Mesenchymal stem cell (in vitro differentiated cells and primary cell): ENCODE measurements at regions not wholly inside any gene's neighbourhood (a gene's known extent, or its start where the extent isn't known, plus 50 kb on each side); places are given as distances from the start of the nearest gene placed in this dataset.
A peak's percentile ranks its signal among the peaks of the same experiment; 100 is the strongest.

ENCODE experiments used
- DNase-seq: peaks from one replicate; pipeline ENCODE4 v3.0.0-alpha.2; 2013
- H2AFZ ChIP-seq: one replicate; pipeline ENCODE4 v1.6.1; 2013; ENCODE audit warnings: low read depth, mild to moderate bottlenecking, control low read depth, inconsistent platforms, low read length, moderate library complexity
- H2AK5ac ChIP-seq: 2 replicates; pipeline ENCODE4 v1.6.1; 2013; ENCODE audit warnings: low read length, moderate library complexity, mild to moderate bottlenecking, inconsistent platforms; ENCODE audit not compliant: severe bottlenecking
- H2BK120ac ChIP-seq: one replicate; pipeline ENCODE4 v1.6.1; 2013; ENCODE audit warnings: low read depth, mild to moderate bottlenecking, inconsistent platforms, low read length, moderate library complexity
- H2BK12ac ChIP-seq, 2 experiments: one replicate each; pipeline ENCODE4 v1.6.1; 2013; ENCODE audit warnings: inconsistent platforms in 2 of 2, low read length in 2 of 2, mild to moderate bottlenecking in 2 of 2, moderate library complexity in 2 of 2, control low read depth in 1 of 2
- H2BK15ac ChIP-seq: one replicate; pipeline ENCODE4 v1.6.1; 2013; ENCODE audit warnings: mild to moderate bottlenecking, low read depth, inconsistent platforms; ENCODE audit not compliant: poor library complexity, severe bottlenecking
- H2BK5ac ChIP-seq: 2 replicates; pipeline ENCODE4 v1.6.1; 2013; ENCODE audit warnings: low read depth, mild to moderate bottlenecking, low read length, control low read depth, inconsistent platforms; ENCODE audit not compliant: poor library complexity, severe bottlenecking
- H3K14ac ChIP-seq, 2 experiments: one replicate each; pipeline ENCODE4 v1.6.1; 2013; ENCODE audit warnings: inconsistent platforms in 2 of 2, low read length in 2 of 2, control low read depth in 1 of 2, mild to moderate bottlenecking in 1 of 2, moderate library complexity in 1 of 2
- H3K18ac ChIP-seq, 2 experiments: one replicate each; pipeline ENCODE4 v1.6.1; 2013; ENCODE audit warnings: inconsistent platforms in 2 of 2, low read length in 2 of 2, control low read depth in 1 of 2, low read depth in 1 of 2, mild to moderate bottlenecking in 1 of 2
- H3K23ac ChIP-seq, 2 experiments: one replicate each; pipeline ENCODE4 v1.6.1; 2013; ENCODE audit warnings: inconsistent platforms in 2 of 2, low read length in 2 of 2, mild to moderate bottlenecking in 2 of 2, moderate library complexity in 2 of 2, control low read depth in 1 of 2
- H3K27ac ChIP-seq: 2 replicates; pipeline ENCODE4 v1.5.1; 2013; ENCODE audit warnings: mild to moderate bottlenecking, moderate library complexity, low read length, control low read depth, inconsistent platforms; ENCODE audit not compliant: poor library complexity, severe bottlenecking
- H3K27me3 ChIP-seq, 2 experiments: 2 replicates each; pipeline versions ENCODE4 v1.6.1 to v1.7.0; 2013; ENCODE audit warnings: low read length in 2 of 2, mild to moderate bottlenecking in 2 of 2, moderate library complexity in 2 of 2, control low read depth in 1 of 2, inconsistent platforms in 1 of 2; ENCODE audit not compliant: control insufficient read depth in 1 of 2, insufficient read depth in 1 of 2
- H3K36me3 ChIP-seq, 2 experiments: 2 replicates each; pipeline versions ENCODE4 v1.6.1 to v1.7.0; 2013; ENCODE audit warnings: low read length in 2 of 2, control low read depth in 1 of 2, inconsistent platforms in 1 of 2, low read depth in 1 of 2, mild to moderate bottlenecking in 1 of 2; ENCODE audit not compliant: insufficient read depth in 2 of 2, control insufficient read depth in 1 of 2
- H3K4ac ChIP-seq, 2 experiments: one replicate each; pipeline ENCODE4 v1.6.1; 2013; ENCODE audit warnings: inconsistent platforms in 2 of 2, low read length in 2 of 2, mild to moderate bottlenecking in 2 of 2, moderate library complexity in 2 of 2, control low read depth in 1 of 2, low read depth in 1 of 2
- H3K4me1 ChIP-seq: 2 replicates; pipeline ENCODE4 v1.6.1; 2013; ENCODE audit warnings: low read depth, low read length, control low read depth; ENCODE audit not compliant: control insufficient read depth, insufficient read depth
- H3K4me2 ChIP-seq: 2 replicates; pipeline ENCODE4 v1.6.1; 2013; ENCODE audit warnings: low read length, mild to moderate bottlenecking, inconsistent platforms; ENCODE audit not compliant: poor library complexity, severe bottlenecking
- H3K4me3 ChIP-seq, 2 experiments: 2 replicates each; pipeline versions ENCODE4 v1.5.1 to v1.7.0; 2013; ENCODE audit warnings: low read length in 2 of 2, mild to moderate bottlenecking in 2 of 2, control low read depth in 1 of 2, low read depth in 1 of 2; ENCODE audit not compliant: insufficient read depth in 1 of 2
- H3K79me1 ChIP-seq: replicated peaks from 2 replicates; pipeline ENCODE4 v1.6.1; 2013; ENCODE audit warnings: mild to moderate bottlenecking, control low read depth, low read length, inconsistent platforms; ENCODE audit not compliant: poor library complexity, severe bottlenecking
- H3K9ac ChIP-seq: 2 replicates; pipeline ENCODE4 v1.7.0; 2013; ENCODE audit warnings: mild to moderate bottlenecking, low read length, moderate library complexity
- H3K9me3 ChIP-seq: 2 replicates; pipeline ENCODE4 v1.7.0; 2013; ENCODE audit warnings: mild to moderate bottlenecking, low read length; ENCODE audit not compliant: control insufficient read depth
- H4K8ac ChIP-seq: one replicate; pipeline ENCODE4 v1.6.1; 2013; ENCODE audit warnings: inconsistent platforms, mild to moderate bottlenecking, low read length, moderate library complexity
- H4K91ac ChIP-seq: one replicate; pipeline ENCODE4 v1.6.1; 2013; ENCODE audit warnings: mild to moderate bottlenecking, low read length, inconsistent platforms
- WGBS: methylation state at CpG from one replicate; pipeline ENCODE4 v1.1.7; 2013; ENCODE audit warnings: mixed read lengths; 5-methylcytosine and 5-hydroxymethylcytosine counted together

DNA sequence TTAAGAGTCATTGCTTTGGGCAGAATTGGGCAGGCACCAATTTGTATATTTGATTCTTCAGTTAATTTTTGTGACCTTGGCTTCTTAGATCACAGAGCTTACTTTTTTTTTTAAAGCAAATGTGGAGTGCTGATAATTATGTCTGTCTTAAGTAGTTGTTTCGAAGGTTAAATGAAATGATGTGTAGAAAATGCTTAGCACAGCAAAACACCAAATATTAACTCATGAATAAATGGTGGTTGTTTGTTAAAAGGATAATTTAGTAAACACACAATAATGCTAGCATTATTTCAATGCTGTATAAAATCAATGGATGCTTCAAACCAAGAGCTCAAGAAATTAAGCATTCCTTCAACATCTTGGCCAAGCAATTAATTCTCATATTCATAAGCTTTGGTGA is 143.4 kb downstream of the LPIN1 start:
- no peaks in the 10 kb centered on the region for H3K4me1 ChIP-seq
- H2BK120ac ChIP-seq, result no peak overlapping the region
- H4K8ac ChIP-seq, result no peak overlapping the region
- H3K18ac ChIP-seq, result no peak overlapping the region
- no peak overlapping the region for H3K9ac ChIP-seq
- no peak overlapping the region for H3K4ac ChIP-seq
- no peak overlapping the region for H3K4me2 ChIP-seq
- H4K91ac ChIP-seq, result no peak overlapping the region
- H2BK15ac ChIP-seq, result no peak overlapping the region
- peaks cover 31% of the 10 kb centered on the region for H3K9me3 ChIP-seq
- H3K14ac ChIP-seq, result no peak overlapping the region
- H3K79me1 ChIP-seq, result no peaks in the 10 kb centered on the region
- no peak overlapping the region for H2BK5ac ChIP-seq
- H3K27ac ChIP-seq, result no peak overlapping the region
- no peak for DNase-seq
- no peak overlapping the region for H3K4me3 ChIP-seq
- no peak overlapping the region for H3K23ac ChIP-seq
- H2AK5ac ChIP-seq, result no peak overlapping the region
- no peak overlapping the region for H2AFZ ChIP-seq
- no CpG with 5 or more reads among the region's 1 CpG for WGBS
- no peaks in the 10 kb centered on the region for H3K36me3 ChIP-seq
- H2BK12ac ChIP-seq, result no peak overlapping the region
- H3K27me3 ChIP-seq, result no peaks in the 10 kb centered on the region

DNA sequence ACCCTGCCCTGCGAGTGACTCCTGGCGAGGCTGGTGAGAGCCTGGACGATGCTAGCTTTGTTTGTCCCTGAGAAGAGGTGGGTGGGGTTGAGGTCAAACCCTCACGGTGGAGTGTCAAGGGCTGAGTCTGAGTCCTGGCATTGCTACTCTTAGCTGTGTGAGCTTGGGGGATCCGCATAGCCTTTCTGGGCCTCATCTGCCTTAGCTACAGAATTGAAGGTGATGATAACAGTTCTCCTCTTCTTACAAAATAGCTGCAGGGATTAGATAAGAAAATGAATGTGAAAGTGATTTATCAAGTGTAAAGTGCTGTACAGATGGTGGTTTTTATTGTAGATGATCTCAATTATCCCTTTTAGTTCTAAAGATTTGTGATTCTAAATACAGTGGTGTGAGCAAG is 144.6 kb downstream of the LPIN1 start:
- H3K9me3 ChIP-seq, result peaks cover 31% of the 10 kb centered on the region
- no peak overlapping the region for H2BK5ac ChIP-seq
- WGBS, result 73% methylated on average over 4 of the region's 5 CpGs
- H3K18ac ChIP-seq, result no peak overlapping the region
- no peaks in the 10 kb centered on the region for H3K79me1 ChIP-seq
- H4K91ac ChIP-seq, result no peak overlapping the region
- no peak overlapping the region for H3K4me2 ChIP-seq
- H2BK12ac ChIP-seq, result no peak overlapping the region
- no peak overlapping the region for H2AFZ ChIP-seq
- H2AK5ac ChIP-seq, result no peak overlapping the region
- H3K14ac ChIP-seq, result no peak overlapping the region
- H3K4me3 ChIP-seq, result no peak overlapping the region
- no peaks in the 10 kb centered on the region for H3K36me3 ChIP-seq
- no peaks in the 10 kb centered on the region for H3K4me1 ChIP-seq
- no peak for DNase-seq
- no peaks in the 10 kb centered on the region for H3K27me3 ChIP-seq
- H2BK120ac ChIP-seq, result no peak overlapping the region
- no peak overlapping the region for H2BK15ac ChIP-seq
- no peak overlapping the region for H4K8ac ChIP-seq
- no peak overlapping the region for H3K9ac ChIP-seq
- H3K27ac ChIP-seq, result no peak overlapping the region
- no peak overlapping the region for H3K4ac ChIP-seq
- H3K23ac ChIP-seq, result no peak overlapping the region

DNA sequence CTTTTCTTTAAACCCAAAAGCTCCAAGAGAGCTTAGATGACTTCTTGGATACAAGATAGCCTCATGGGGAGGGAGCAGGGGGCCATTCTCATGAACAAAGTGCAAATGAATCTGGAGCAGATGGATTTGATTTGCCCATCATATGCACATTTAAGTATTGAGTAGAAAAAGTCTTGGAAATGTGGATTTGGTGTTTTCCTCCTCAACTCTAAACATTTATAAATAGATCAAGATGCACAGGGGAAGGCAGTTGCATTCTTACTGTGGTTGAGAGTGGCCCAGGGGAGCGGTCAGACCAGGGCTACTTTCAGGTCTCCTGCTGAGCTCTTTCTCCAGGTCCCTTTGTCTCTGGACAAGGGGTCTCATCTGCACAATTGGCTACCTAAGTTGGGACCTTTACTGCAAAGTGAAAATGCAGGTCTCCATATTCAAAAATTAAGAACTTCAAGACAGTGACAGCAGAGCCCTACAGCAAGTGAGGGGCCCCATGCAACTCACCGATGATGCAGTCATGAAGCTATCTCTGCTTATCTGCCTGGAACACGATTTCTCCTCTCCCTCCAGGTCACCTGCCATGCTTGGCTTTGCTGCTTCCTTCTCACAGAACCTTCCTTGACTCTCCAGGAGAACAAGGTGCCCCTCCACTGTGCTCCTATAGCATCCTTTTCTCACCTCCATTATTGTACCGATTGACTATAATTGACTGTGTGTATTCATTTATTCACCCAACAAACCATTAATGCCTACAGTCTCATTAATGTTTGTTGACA is 145.4 kb downstream of the LPIN1 start:
- no peak overlapping the region for H3K4me3 ChIP-seq

DNA sequence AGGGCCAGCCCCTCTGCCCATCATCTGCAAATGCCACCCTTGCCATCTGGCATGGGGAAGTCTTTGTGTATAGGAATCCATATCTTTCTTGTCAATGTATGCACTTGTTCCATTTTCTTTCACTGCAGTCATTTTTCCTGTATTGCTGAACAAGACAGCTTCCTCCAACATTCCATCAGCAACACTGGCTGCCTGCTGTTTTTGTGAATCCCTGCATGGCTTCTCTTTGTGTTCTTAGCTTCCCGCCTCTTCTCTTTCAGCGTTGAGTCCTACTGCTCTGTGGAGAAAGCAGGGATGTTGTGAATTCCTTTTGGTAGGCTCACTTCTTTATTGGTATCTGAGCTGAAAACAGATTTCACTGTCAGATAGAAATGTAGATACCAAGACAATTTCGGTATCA is 150.0 kb downstream of the LPIN1 start:
- DNase-seq, result no peak
- Histone ChIP-seq H2BK12ac (no peak overlapping the region), H4K91ac (no peak overlapping the region), H2AFZ (no peak overlapping the region), H3K18ac (no peak overlapping the region), H3K27ac (no peak overlapping the region), H2AK5ac (no peak overlapping the region), H3K27me3 (no peaks in the 10 kb centered on the region), H3K14ac (no peak overlapping the region), H2BK15ac (no peak overlapping the region), H3K4me3 (no peak overlapping the region), H4K8ac (no peak overlapping the region), H3K79me1 (no peaks in the 10 kb centered on the region), H3K9me3 (peaks cover 9% of the 10 kb centered on the region), H3K4me1 (no peaks in the 10 kb centered on the region), H2BK120ac (no peak overlapping the region), H2BK5ac (no peak overlapping the region), H3K9ac (no peak overlapping the region), H3K4me2 (no peak overlapping the region), H3K36me3 (no peaks in the 10 kb centered on the region), H3K4ac (no peak overlapping the region), H3K23ac (no peak overlapping the region)
- 78% methylated on average over 3 of the region's 3 CpGs for WGBS

More for the DNA sequence above, 145.4 kb downstream of the LPIN1 start:
- H3K14ac ChIP-seq, result no peak overlapping the region
- no peak overlapping the region for H3K4ac ChIP-seq
- H2BK5ac ChIP-seq, result no peak overlapping the region
- H4K8ac ChIP-seq, result no peak overlapping the region
- H2BK15ac ChIP-seq, result no peak overlapping the region
- no peaks in the 10 kb centered on the region for H3K79me1 ChIP-seq
- no peak overlapping the region for H3K4me2 ChIP-seq
- H3K27me3 ChIP-seq, result no peaks in the 10 kb centered on the region
- no peak overlapping the region for H2AK5ac ChIP-seq
- H3K9me3 ChIP-seq, result peaks cover 31% of the 10 kb centered on the region
- peak overlapping the region in 1 of 2 experiments; percentile 21 for H2BK12ac ChIP-seq
- H2AFZ ChIP-seq, result no peak overlapping the region
- H3K4me1 ChIP-seq, result no peaks in the 10 kb centered on the region
- no peak overlapping the region for H3K18ac ChIP-seq
- H3K9ac ChIP-seq, result no peak overlapping the region
- H3K27ac ChIP-seq, result no peak overlapping the region
- H2BK120ac ChIP-seq, result no peak overlapping the region
- no peak for DNase-seq
- 80% methylated on average over 4 of the region's 4 CpGs for WGBS
- H4K91ac ChIP-seq, result no peak overlapping the region
- no peak overlapping the region for H3K23ac ChIP-seq
- H3K36me3 ChIP-seq, result no peaks in the 10 kb centered on the region
